PFSK-1 (cell line): ENCODE measurements at regions not wholly inside any gene's neighbourhood (a gene's known extent, or its start where the extent isn't known, plus 50 kb on each side); places are given as distances from the start of the nearest gene placed in this dataset.

Experiments
- FOXP2 ChIP-seq: optimal IDR thresholded peaks from 2 replicates; pipeline ENCODE3; 2011; ENCODE audit warnings: borderline replicate concordance, control low read depth, inconsistent platforms; ENCODE audit not compliant: insufficient read depth; ENCODE audit errors: extremely low read length, extremely low read depth
- POLR2AphosphoS5 ChIP-seq: IDR thresholded peaks from 2 replicates; pipeline ENCODE4 v1.6.1; 2012; ENCODE audit warnings: low read depth, mild to moderate bottlenecking, control low read depth, low read length, moderate library complexity
- REST ChIP-seq, 2 experiments: IDR thresholded peaks; 2 replicates each; pipeline versions ENCODE4 v1.6.1 to v1.8.0; 2011 to 2012; ENCODE audit warnings: low read depth in 2 of 2, low read length in 2 of 2, control low read depth in 1 of 2, inconsistent platforms in 1 of 2, mild to moderate bottlenecking in 1 of 2, moderate library complexity in 1 of 2; ENCODE audit not compliant: insufficient read depth in 1 of 2
- SIN3A ChIP-seq: IDR thresholded peaks from 2 replicates; pipeline ENCODE4 v1.6.1; 2012; ENCODE audit warnings: mild to moderate bottlenecking, low read length, moderate library complexity, borderline replicate concordance; ENCODE audit not compliant: insufficient read depth

- no peak for TF ChIP-seq REST (IDR thresholded peaks at IDR 0.05; ENCODE audit: insufficient read depth in 1 of 2, low read depth in 2 of 2, low read length in 2 of 2)
- no peak for TF ChIP-seq POLR2AphosphoS5
- no peak for TF ChIP-seq SIN3A
- no peak for TF ChIP-seq FOXP2
Measured at GRCh38 chr5:93337138-93337537, 243.9 kb downstream of the NR2F1-AS1 start.
